ENCODE measurements at regions not wholly inside any gene's neighbourhood (a gene's known extent, or its start where the extent isn't known, plus 50 kb on each side); places are given as distances from the start of the nearest gene placed in this dataset.
"Not testable (repeated sequence)": the region's sequence is repeated elsewhere in the genome, so short reads cannot be mapped to it uniquely, and the experiment has no call there.

DNA sequence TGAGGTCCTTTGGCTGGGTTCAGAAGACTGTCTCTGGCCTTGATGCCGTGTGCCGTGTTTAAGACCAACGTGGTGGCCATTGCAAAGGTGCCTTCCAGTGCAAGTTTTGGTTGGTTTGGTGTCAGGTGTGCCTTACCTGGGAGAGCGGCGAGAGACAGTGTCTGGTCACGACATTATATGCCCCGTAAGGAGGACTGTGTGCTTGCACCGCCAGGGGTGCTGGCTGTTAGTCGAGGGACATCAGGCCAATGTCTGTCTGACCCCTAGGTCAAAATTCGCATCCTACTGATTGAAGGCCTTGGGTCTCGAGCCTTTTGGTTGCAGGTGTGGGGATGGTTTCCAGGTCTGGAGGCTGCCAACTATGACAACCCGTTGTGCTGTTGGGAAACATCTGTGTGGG lies 111.9 kb downstream of the SNRPN start:
- POLR2A ChIA-PET = no interaction called here
- CTCF ChIA-PET = no interaction called here

DNA sequence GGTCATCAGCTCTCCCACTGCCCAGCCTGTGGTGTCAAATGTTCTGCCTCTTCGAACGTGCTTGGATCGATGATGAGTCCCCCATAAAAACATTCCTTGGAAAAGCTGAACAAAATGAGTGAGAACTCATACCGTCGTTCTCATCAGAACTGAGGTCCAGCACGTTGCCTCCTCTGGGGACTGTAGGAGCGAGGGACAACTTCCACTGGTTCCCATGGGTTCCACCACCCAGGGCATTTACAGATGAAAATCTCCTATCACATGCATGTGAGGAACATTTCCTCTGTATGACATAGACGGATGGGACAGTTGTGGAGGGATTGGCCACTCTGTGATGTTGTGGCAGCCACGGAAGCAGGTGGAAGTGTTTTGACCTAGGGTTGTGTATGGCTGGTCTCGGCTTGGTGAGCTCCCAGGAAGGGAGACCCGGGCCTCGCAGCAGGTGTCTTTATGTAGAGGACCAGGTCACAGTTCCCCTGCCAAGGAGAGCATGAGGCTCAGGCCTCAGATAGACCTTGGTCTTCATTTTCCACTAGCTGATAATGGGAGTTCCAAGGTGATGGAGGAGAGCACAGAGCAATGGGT lies 113.0 kb downstream of the SNRPN start:
- POLR2A ChIA-PET = no interaction called here
- CTCF ChIA-PET = no interaction called here

DNA sequence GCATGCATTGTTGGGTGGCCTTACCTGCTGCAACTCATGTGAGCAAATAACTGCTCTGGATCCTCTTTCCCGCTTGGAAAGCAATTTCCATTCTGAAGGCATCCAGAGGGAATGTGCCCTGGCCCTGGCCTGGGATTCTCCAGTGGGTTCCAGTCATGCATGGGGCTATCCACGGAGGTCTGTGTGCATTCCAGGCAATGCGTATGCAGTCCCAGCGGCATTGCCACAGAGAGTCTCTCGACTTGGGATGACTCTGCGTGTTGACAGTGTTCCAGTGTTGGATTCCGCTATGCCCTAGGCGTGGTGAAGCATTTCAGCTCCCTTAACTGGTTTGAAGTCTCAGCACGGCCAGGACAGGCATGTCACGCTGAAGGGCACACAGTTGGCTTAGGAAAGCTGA lies 113.9 kb downstream of the SNRPN start:
- CTCF ChIA-PET = no interaction called here
- POLR2A ChIA-PET = no interaction called here

DNA sequence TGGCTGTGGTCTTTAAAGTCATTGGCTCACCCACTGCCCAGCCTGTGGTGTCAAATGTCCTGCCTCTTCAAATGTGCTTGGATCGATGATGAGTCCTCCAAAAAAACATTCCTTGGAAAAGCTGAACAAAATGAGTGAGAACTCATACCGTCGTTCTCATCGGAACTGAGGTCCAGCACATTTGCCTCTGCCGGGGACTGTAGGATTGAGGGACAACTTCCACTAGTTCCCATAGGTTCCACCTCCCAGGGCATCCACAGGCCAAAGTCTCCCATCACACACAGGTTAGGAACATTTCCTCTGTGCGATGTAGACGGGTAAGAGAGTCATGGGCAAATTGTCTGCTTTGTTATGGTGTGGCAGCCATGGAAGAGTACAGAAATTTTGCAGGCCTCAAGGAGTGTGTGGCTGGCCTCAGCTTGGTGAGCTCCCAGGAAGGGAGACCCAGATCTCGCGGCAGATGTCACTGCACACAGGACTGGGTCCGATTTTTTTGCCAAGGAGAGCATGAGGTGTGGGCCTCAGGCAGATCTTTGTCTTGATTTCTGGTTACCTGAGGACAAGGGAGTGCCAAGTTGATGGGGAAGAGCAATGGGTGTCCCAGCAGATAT lies 115.7 kb downstream of the SNRPN start:
- POLR2A ChIA-PET = no interaction called here
- CTCF ChIA-PET = no interaction called here

DNA sequence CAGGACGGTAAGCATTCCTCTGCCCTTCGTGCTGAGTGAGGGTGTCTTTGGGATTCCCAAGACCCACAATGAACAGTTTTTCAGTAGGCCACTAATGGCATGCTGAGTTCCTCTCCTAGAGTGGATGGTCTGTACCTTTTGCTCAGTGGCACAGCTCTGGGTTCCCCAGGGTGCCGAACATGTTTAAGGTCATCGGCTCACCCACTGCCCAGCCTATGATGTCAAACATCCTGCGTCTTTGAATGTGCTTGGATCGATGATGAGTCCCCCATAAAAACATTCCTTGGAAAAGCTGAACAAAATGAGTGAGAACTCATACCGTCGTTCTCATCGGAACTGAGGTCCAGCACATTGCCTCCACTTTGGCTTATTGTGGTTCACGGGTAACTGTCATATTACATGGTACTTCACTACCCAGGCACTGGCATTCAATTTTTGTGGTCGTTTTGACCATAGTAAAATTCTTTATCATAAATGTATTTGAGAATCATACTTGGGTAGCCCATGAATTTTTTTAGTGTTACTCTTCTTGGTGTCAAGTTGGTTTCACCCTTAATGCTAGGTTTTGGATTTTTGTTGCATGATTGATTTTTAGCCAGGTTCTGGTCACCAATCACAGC lies 118.2 kb downstream of the SNRPN start:
- POLR2A ChIA-PET = no interaction called here

DNA sequence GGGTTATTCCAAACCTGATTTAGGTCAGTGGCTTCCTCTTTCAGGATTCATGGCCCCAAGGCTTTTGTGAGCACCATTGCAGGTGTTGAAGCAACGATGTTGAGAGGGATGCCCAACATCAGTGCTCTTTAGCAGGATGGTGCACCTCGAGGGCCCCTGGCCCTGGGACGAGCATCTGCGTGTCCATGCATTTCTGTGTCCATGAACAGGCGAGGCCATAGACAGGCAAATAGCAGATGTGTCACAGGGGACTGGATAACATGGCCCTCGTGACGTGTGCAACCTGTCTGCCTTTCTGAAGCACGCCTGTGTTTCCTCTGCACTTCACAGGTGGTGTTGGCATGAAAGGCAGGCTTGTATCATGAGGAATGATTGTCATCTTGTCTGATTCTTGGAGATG lies 132.3 kb downstream of the SNRPN start:
- POLR2A ChIA-PET = no interaction called here
- CTCF ChIA-PET = no interaction called here

More for the DNA sequence above, 118.2 kb downstream of the SNRPN start:
- CTCF ChIA-PET = no interaction called here

DNA sequence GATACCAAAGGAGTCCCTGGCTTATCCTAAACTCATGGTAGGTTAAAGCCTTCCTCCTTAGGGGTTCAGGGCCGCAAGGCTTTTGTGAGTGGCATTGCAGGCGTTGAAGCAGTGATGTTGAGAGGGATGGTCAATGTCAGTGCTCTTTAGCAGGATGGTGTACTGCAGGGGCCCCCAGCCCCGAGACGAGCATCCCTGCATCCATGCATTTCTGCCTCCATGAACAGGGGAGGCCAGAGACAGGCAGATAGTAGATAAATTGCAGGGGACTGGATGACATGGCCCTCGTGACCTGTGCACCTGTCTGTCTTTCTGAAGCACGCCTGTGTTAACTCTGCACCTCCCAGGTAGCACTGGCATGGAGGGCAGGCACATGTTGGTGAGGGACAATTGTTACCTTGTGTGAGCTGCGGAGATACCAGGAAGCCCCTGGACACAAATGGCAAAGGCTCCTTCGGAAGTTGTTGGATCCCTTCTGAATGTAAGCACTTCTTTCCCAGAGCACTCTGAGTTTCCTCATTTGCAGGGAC lies 133.5 kb downstream of the SNRPN start:
- ChIA-PET POLR2A (no interaction called here), CTCF (no interaction called here)

DNA sequence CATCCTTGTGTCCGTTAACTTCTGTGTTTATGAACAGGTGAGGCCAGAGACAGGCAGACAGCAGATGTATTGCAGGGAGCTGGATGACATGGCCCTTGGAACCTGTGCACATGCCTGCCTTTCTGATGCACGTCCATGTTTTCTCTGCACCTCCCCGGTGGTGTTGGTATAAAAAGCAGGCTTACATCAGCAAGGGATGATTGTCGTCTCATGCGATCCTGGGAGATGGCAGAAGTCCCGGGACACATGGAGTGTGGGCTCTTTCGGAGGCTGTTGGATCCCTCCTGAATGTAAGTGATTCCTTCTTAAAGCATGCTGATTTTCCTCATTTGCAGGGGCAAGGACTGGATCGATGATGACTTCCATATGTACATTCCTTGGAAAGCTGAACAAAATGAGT lies 134.8 kb downstream of the SNRPN start:
- ChIA-PET POLR2A (no interaction called here), CTCF (no interaction called here)

DNA sequence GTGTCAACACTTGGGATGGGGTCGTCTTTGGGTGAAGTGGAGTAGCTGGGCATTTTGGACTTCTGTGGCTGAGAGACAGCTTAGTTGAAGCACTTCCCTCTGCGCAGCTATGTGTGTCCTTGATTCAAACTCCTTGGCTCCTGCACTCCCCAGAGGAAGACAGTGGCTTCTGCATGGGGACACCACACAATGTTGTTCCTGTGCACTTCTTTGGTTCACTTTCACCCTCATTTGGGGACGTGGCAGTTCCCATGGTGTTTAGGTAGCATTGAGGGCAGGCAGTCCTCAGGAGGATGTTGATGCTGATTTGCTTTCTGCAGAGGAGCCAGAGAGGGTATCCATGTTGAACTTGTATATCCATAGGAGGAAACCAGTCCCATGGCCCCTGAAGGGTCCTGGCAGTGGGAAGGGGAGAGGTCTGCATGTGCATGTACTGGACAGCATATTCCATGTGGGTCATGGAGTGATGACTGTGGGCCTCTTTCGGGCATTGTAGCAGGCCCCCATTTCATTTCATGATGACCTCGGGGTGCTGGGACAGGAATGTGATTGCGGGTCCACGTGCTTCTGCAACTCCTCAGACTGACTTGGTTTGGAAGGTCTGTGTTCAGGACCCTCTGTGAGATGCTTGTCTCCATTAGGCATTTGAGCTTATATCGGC lies 135.4 kb downstream of the SNRPN start:
- CTCF ChIA-PET = no interaction called here
- POLR2A ChIA-PET = no interaction called here

DNA sequence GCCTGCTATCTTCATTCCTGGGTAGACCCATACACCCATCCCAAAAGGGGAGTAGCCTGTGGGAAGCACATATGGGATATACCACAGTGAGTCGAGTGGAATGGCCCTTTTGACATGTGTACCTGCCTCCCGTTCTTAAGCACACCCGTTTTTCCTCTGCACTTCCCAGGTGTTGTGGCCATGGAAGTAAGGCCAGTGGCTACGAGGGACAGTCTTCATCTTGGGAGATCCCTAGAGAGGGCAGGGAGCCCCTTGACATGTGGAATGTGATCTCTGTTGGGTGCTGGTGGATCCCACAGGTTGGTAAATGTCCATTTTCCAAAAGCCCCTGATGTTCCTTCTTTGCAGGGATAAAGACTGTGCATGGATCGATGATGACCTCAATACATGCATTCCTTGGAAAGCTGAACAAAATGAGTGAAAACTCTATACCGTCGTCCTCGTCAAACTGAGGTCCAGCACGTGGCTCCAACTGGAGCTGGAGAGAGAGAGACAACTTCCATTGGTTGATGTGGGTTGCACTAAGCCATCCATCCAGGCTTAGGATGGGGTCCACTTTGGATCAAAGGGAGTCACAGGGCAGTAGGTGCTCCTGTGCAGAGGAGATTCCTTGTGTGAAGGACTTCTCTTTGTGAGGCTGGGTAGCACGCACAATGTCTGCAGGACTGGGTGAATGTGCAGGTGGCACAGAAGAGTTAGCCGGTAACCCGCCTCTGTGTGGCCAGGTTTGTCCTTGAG lies 136.8 kb downstream of the SNRPN start:
- ChIA-PET CTCF (no interaction called here), POLR2A (no interaction called here)

DNA sequence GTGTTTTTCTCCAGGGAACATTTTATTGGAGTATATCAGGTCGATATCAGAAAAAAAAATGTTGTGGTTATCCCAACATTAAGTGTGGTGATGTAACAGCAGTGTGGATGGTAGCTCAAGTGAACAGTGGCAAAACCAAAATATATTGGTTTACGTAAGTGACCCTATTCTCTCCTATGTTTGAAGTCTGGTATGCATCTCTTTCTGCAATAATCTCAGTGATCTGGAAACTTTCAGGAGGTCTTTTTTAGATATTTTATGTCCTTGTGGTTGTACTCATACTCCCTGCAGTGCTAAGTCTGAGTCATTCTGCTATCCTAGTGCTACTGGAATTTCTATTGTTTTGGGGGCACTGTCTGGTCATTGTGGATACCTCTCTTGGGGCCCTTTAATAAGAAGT lies 137.9 kb downstream of the SNRPN start:
- POLR2A ChIA-PET = no interaction called here
- CTCF ChIA-PET = no interaction called here

DNA sequence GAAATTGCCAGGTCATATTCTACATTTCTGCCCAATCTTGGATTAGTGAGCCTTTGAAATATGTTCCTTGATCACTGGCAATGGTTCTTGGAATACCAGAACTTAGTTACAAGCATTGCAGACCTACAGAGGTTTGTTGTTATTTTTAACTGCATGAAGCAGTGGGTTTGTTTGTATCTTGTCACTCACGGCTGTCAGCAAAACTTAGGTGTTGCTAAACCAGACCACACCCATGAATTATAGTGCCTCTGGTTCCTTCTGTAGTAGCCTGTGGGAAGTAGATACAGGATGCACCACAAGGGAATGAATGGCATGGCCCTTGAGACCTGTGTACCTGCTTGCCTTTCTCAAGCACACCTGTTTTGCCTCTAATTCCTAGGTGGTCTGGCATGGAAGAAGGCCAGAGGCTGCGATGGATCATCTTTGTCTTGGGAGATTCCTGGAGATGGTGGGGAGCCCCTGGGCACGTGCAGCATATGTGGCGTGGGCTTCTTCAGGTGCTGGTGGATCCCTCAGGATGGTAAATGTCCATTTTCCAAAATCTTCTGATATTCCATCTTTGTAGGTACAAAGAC lies 138.8 kb downstream of the SNRPN start:
- CTCF ChIA-PET = interaction anchor here (0.6 kb wide), 1 partner anchor 315 kb away, joined by 4 read pairs; no protein-coding TSS in a partner anchor
- POLR2A ChIA-PET = no interaction called here

DNA sequence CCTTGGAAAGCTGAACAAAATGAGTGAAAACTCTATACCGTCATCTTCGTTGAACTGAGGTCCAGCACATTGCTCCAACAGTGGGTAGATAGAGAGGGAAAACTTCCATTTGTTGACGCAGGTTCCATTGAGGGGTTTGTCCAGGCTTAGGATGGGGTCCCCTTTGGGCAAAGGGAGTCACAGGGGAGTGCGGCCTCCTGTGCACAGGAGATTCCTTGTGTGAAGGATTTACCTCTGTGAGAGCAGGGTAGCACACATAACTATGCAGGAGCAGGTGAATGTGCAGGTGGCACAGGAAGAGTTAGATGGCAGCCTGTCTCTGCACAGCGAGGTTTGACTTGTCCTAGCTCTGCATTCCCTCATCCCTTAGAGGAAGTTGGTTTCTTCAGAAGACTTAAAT lies 139.3 kb downstream of the SNRPN start:
- ChIA-PET CTCF (interaction anchor here (0.6 kb wide), 1 partner anchor 315 kb away, joined by 4 read pairs; no protein-coding TSS in a partner anchor), POLR2A (no interaction called here)

DNA sequence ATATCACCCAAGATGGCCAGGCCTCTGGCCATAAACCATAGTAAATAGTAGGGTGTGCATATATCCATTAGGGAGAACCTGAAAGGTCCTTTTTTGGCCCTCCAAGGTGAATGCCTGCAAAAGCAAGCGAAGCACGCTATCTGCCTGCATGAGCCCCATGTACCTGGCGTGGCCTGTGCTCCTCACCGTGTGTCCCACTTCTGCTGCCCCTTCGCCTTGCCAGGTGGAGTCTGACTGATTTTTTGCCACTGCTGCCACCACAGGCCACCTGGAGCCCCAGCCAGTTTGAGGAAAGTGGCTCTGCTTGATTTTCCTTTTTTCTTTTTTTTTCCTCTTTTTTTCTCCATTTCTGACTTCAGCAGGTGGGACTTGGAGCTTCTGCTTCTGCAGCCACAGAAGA lies 139.7 kb downstream of the SNRPN start:
- POLR2A ChIA-PET = no interaction called here

DNA sequence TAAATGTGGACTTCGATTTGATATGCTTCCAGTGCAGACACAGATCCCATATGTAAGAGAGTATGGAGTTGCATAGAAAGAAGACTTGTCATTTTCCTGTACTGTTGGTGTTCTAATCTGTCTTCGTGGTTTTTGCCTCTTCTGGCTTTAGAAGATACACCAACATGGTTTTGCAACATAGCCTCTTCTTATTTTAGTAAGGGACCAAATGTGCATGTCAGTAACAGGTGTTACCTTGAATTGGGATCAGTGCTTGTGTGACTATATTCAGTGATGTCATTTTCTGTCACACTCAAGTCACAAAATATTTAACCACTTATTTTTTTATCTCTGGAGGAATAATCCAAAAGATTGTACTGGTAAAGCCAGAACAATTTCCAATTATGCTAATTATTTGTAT lies 140.4 kb downstream of the SNRPN start:
- ChIA-PET CTCF (no interaction called here), POLR2A (no interaction called here)

More for the DNA sequence above, 139.7 kb downstream of the SNRPN start:
- CTCF ChIA-PET = no interaction called here

DNA sequence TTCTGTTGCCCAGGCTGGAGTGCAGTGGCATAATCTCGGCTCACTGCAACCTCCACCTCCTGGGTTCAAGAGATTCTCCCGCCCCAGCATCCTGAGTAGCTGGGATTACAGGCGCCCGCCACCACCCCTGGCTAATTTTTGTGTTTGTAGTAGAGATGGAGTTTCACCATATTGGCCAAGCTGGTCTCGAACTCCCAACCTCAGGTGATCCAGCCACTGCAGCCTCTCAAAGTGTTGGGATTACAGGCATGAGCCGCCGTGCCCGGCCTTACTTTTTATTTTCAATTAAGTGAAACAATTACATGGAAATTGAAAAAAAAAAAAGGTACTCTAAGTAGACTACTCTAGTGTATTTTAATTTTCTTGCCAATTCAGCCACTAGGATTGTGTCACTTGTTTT lies 145.2 kb downstream of the SNRPN start:
- CTCF ChIA-PET, POLR2A ChIA-PET: not testable (repeated sequence)

DNA sequence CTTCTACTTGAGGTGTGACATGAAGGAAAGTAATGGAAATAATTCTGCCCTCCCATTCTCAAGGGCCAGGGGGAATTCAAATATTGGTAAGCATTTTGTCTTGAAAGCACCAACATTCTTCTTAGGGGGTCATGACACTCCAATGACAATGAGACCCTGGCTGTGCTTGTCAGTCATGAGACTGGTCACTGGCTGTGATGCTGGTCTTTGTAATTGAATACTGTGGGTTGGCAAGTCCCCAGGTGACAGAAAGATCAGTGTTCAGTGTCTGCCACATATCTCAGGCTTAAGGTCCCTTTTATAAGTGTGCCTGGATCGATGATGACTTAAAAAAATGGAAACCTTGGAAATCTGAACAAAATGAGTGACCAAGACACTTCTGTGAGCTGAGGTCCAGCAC lies 151.4 kb downstream of the SNRPN start:
- POLR2A ChIA-PET = no interaction called here
- CTCF ChIA-PET = no interaction called here

DNA sequence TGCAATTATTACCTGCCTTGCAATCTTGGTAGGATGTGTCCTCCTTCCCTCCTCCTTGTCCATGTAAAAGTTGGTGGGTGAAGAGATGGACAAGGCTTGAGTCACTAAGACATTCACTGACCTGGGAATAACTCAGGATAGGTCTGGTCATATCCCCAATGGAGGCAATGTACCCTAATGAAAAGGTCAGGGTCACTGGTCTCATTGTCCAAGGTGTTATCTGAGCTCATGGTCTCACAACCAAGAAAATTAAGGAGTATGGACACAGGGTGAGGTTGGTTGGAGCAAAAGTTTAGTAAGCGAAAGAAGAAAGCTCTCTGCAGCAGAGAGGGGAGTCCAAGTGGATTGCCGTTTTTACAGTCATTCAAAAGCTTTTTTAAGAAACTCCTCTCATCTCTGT lies 179.0 kb downstream of the SNRPN start:
- POLR2A ChIA-PET = no interaction called here

DNA sequence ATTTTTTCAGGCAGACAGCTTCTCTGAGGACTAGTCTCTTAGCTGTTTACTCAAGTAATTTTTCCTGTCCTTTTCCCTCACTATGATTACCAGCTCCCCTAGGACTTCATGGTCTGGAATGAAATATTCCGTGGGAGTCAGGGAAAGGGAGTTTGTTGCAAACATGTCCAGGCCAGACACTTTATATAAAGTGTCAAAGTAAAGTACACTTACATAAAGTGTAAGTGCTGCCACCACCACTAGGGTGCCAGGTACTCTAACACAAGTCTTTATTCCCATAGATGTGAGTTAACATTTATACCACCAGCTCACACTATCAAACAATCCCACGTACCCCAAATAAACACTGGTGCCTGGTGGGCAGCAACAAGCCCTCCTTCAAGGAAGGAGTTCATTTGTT lies 179.8 kb downstream of the SNRPN start:
- ChIA-PET POLR2A (no interaction called here), CTCF (no interaction called here)

More for the DNA sequence above, 179.0 kb downstream of the SNRPN start:
- CTCF ChIA-PET = no interaction called here

DNA sequence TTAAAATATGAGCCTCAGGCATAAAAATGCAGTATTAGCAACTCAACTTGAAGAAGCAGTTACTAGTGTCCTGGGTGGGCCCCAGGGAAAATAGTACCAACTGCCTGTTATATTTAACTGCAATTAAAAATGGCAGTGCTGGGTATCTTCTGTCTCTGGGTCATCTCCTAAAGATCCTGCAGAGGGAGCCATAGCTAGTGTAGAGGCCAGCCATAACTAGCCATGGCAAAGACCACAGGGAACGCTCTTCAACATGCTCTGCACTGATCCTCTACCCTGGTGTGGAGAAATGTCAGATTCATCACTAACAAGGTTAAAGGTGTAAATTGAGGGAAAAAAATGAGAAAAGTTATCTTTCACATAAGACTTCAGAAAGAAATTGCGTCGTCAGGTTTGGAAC lies 181.3 kb downstream of the SNRPN start:
- POLR2A ChIA-PET = no interaction called here
- CTCF ChIA-PET = no interaction called here

Measured in activated CD8-positive, alpha-beta memory T cell treated with anti-CD3 and anti-CD28 coated beads for 36 hours (primary cell).